22Rv1 (cell line): ENCODE measurements at regions not wholly inside any gene's neighbourhood (a gene's known extent, or its start where the extent isn't known, plus 50 kb on each side); places are given as distances from the start of the nearest gene placed in this dataset.

Experiments
- CTCF ChIP-seq: fragments of 450-650 bp; IDR thresholded peaks from 2 replicates; pipeline ENCODE4 v1.5.1; 2017; ENCODE audit warnings: mild to moderate bottlenecking
- ZFX ChIP-seq: fragments of 450-650 bp; IDR thresholded peaks from 2 replicates; pipeline ENCODE4 v1.6.1; 2017; ENCODE audit warnings: antibody characterized with exemption, borderline replicate concordance

GRCh38 chr2:167826906-167827305 lies 420.5 kb downstream of the STK39 start:
- TF ChIP-seq CTCF (no peak), ZFX (no peak)
